HCEC 1CT (cell line): ENCODE measurements at regions not wholly inside any gene's neighbourhood (a gene's known extent, or its start where the extent isn't known, plus 50 kb on each side); places are given as distances from the start of the nearest gene placed in this dataset.

Experiments
- DNase-seq: peaks from one replicate; pipeline ENCODE4 v3.0.0-alpha.2; 2017

DNA sequence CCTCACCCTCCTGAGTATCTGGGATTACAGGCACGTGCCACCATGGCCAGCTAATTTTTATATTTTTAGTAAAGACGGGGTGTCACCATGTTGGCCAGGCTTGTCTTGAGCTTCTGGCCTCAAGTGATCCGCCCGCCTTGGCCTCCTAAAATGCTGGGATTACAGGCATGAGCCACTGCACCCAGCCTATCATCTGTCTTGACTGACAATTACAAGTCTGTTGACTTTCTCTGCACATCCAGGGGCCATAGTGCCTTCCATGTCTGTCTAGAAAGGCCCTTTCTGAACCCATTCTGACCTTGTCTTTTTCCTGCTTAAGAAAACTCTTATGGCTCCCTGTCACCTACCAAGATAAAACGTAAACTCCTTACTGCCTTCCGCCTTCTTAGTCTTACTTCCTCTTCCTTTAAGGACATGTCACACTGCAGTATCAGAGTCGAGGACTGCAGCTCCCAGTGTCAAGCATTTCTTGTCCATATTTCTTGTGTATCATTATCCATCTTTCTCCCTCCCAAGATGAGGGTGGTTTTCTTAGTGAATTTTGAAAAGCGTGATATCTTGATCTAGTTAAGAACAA lies 49.9 kb upstream of the SHB start:
- no peak for DNase-seq
